ENCODE measurements at regions not wholly inside any gene's neighbourhood (a gene's known extent, or its start where the extent isn't known, plus 50 kb on each side); places are given as distances from the start of the nearest gene placed in this dataset.

- TF ChIP-seq, protein P1, sequence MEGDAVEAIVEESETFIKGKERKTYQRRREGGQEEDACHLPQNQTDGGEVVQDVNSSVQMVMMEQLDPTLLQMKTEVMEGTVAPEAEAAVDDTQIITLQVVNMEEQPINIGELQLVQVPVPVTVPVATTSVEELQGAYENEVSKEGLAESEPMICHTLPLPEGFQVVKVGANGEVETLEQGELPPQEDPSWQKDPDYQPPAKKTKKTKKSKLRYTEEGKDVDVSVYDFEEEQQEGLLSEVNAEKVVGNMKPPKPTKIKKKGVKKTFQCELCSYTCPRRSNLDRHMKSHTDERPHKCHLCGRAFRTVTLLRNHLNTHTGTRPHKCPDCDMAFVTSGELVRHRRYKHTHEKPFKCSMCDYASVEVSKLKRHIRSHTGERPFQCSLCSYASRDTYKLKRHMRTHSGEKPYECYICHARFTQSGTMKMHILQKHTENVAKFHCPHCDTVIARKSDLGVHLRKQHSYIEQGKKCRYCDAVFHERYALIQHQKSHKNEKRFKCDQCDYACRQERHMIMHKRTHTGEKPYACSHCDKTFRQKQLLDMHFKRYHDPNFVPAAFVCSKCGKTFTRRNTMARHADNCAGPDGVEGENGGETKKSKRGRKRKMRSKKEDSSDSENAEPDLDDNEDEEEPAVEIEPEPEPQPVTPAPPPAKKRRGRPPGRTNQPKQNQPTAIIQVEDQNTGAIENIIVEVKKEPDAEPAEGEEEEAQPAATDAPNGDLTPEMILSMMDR (IDR thresholded peaks at IDR 0.05), result no peak
- TF ChIP-seq POLR2A (IDR thresholded peaks at IDR 0.05), result no peak
- TF ChIP-seq POLR2AphosphoS5 (IDR thresholded peaks at IDR 0.05), result no peak
- TF ChIP-seq EP300 (IDR thresholded peaks at IDR 0.05; ENCODE audit: low read depth), result no peak
Observed at GRCh38 chr1:34328281-34328799, 151.6 kb downstream of the C1orf94 start.
